LNCAP (cell line): ENCODE measurements at regions not wholly inside any gene's neighbourhood (a gene's known extent, or its start where the extent isn't known, plus 50 kb on each side); places are given as distances from the start of the nearest gene placed in this dataset.

Source experiments
- TF ChIP-seq, protein P1 (sequence below): fragments of 450-650 bp; IDR thresholded peaks from 2 replicates; pipeline ENCODE4 v1.5.1; 2017; ENCODE audit warnings: mild to moderate bottlenecking

DNA sequence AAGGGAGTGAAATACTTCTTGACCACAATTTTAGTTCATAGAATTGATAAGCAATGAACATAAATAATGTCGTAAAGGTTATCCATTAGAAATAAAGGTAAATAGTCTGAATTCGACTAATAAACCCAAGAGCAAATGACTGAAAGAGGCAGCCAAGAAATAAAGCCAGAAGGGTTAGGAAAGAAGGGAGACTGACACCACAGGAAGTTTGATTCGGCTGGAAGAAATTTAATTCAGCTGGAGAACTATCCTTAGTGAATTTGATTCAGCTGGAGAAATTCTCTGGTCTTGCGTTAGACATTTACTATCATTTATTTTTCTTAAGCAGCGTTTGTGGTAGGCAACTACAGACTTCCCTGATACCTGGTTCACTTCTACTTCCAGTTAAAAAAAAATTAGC lies 429.6 kb downstream of the PID1 start:
- TF ChIP-seq, protein P1, sequence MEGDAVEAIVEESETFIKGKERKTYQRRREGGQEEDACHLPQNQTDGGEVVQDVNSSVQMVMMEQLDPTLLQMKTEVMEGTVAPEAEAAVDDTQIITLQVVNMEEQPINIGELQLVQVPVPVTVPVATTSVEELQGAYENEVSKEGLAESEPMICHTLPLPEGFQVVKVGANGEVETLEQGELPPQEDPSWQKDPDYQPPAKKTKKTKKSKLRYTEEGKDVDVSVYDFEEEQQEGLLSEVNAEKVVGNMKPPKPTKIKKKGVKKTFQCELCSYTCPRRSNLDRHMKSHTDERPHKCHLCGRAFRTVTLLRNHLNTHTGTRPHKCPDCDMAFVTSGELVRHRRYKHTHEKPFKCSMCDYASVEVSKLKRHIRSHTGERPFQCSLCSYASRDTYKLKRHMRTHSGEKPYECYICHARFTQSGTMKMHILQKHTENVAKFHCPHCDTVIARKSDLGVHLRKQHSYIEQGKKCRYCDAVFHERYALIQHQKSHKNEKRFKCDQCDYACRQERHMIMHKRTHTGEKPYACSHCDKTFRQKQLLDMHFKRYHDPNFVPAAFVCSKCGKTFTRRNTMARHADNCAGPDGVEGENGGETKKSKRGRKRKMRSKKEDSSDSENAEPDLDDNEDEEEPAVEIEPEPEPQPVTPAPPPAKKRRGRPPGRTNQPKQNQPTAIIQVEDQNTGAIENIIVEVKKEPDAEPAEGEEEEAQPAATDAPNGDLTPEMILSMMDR: no peak

DNA sequence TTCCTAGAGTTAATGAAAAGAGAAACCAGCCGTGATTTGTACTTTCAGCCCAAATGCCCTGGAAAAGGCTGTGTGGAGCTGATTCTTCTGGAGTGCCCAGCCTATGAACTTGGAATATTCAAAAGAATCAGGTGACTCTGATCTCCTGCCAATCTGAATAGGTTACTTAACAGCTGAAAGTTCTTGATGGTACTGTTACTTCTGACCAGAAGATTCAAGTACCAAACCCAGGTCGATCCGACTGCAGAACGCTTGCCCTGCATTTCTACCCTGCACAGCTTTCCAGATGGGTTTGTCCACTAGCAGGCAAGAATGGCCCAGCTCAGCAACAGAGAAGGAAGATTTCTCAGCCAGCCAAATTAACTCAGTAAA lies 430.4 kb downstream of the PID1 start:
- TF ChIP-seq, protein P1: no peak

DNA sequence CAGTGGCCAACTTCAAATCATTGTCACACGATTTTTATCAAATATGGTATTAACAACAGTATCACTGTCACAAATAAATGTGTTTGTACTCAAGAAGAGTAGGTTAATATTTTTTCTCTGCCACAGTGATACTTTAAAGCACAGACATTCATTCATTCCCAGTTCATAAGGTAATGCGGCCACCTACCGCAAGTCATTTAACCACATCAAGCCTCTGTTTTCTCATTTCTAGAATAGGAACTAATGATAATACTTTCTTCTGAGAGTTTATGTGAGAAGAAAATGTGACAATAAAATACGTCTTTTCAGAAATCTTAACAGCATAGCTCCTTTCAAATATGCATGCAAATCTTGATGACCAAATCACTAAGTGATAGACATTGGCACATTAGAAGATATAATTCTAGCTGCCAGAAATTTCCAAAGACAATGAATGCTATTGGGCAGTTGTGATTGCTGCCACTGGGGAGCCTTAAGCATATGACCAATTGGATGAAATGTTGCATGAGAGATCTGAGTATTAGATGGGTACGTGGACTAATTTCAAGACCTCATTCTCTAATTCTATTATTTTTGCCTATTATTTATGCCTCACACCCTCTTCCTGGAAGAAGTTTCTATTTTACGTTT lies 430.9 kb downstream of the PID1 start:
- TF ChIP-seq, protein P1: no peak

DNA sequence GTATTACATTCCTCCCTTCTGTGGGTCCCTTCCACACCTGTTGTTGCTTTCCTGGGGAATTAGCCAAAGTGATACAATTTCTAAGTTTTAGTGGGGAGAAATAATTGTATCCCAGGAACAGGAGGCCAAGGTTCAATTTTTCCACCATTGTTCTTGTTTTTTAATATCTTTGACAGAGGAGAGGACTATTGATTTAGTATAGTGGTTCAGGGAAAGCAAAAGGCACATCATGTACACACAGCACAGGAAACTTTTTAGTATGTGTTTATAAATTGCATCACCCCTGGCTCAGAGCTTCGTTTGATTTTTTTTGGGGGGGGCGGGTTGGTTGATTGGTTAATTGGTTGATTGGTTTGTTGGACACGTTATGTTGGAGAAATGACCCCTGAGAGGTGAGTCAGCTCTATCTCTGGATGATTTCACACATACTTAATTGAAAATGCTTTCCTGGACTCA lies 431.6 kb downstream of the PID1 start:
- TF ChIP-seq, protein P1: no peak

DNA sequence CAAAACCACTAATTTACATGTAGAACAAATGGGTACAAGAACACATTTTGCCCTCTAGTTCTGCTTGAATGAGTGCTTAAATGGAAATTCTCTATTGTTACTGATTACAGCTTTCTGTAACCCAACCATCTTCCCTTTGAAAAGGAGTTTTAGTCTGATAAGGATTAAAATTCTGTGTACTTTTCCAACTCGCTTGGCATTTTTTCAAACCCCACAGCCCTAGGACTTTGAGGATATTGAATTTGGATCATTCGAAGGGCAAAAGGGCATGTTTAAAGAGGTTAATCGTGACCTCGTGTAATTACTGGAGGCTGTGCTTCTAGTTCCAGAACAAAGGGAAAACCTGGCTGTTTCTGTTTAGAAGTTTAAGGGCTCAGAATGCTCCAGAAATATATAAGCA lies 432.3 kb downstream of the PID1 start:
- TF ChIP-seq, protein P1: no peak

DNA sequence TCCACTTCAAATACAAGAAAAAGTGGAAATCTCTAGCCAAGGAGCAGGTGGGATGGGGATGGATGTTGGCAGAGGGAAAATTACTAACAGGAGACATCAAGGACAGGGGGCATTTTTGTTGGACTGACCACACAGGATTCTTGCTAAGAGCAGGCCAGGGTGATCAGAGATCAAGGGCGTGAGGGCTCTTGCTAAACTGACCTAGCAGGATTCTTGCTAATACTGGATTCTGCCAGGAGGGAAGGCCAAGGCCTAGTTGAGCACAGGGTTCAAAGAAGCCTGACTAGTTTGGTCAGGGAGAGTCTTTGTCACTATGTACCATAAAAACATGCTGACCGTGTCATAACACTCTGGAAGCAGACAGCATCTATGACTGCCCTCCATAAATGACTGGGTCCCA lies 442.7 kb downstream of the PID1 start:
- TF ChIP-seq, protein P1: no peak

DNA sequence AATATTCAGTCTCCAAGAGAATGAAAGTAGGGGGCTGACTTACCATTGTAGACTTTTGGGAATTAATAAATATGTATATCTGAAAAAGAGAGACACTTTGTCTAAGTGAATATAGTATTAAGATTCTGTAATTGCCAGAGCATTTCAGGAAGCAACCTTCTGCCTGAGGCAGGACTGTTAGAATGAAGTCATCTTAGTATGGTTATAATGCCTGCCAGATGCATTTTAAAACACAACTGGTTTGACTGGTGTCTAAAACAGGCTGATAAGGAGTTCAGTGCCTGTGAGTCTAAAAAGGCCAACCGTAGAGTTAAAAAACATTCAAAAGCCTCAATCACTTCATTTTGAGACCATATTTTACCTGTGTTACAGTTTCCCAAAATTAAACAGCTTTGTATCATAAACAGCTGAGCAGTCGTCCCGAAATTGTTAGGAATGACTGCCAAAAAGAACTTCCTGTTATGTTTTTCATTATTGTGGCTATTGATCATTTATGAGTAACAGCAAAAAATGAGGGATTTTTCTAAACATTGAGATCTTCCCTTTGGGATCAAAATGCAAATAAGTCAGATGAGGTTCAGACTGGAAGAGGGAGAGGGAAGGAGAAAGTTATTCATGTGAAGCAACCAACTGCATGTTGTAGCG lies 443.9 kb downstream of the PID1 start:
- TF ChIP-seq, protein P1: no peak
